CD4-positive, alpha-beta T cell treated with Interleukin-15 for 4 hours (primary cell): ENCODE measurements at regions not wholly inside any gene's neighbourhood (a gene's known extent, or its start where the extent isn't known, plus 50 kb on each side); places are given as distances from the start of the nearest gene placed in this dataset.

Source experiments
- DNase-seq: peaks from one replicate; pipeline ENCODE4 v3.0.0-alpha.2; 2020; ENCODE audit warnings: low spot score

- no peak for DNase-seq
Measured at GRCh38 chr3:177300842-177301241, 103.6 kb upstream of the TBL1XR1 start.

- no peak for DNase-seq
Measured at GRCh38 chr3:177306252-177306651, 109.0 kb upstream of the TBL1XR1 start.

- DNase-seq, result no peak
Measured at GRCh38 chr3:177307391-177307790, 110.1 kb upstream of the TBL1XR1 start.

- DNase-seq, result no peak
Measured at GRCh38 chr3:177307826-177308225, 110.5 kb upstream of the TBL1XR1 start.

GRCh38 chr3:177308286-177308685 lies 111.0 kb upstream of the TBL1XR1 start:
- DNase-seq, result no peak

- DNase-seq, result no peak
Measured at GRCh38 chr3:177308911-177309310, 111.6 kb upstream of the TBL1XR1 start.

- no peak for DNase-seq
Measured at GRCh38 chr3:177312491-177312890, 115.2 kb upstream of the TBL1XR1 start.

- no peak for DNase-seq
Measured at GRCh38 chr3:177314897-177315296, 117.6 kb upstream of the TBL1XR1 start.

GRCh38 chr3:177317247-177317646 lies 120.0 kb upstream of the TBL1XR1 start:
- DNase-seq, result no peak

GRCh38 chr3:177318559-177318958 lies 121.3 kb upstream of the TBL1XR1 start:
- DNase-seq, result no peak

- no peak for DNase-seq
Measured at GRCh38 chr3:177320765-177321247, 123.5 kb upstream of the TBL1XR1 start.

GRCh38 chr3:177321819-177322218 lies 124.5 kb upstream of the TBL1XR1 start:
- DNase-seq, result no peak

- DNase-seq, result no peak
Measured at GRCh38 chr3:177322881-177323280, 125.6 kb upstream of the TBL1XR1 start.

- DNase-seq, result no peak
Measured at GRCh38 chr3:177329854-177330253, 132.6 kb upstream of the TBL1XR1 start.

- no peak for DNase-seq
Measured at GRCh38 chr3:177330779-177331178, 133.5 kb upstream of the TBL1XR1 start.

GRCh38 chr3:177331203-177331835 lies 134.0 kb upstream of the TBL1XR1 start:
- no peak for DNase-seq

GRCh38 chr3:177332955-177333354 lies 135.7 kb upstream of the TBL1XR1 start:
- no peak for DNase-seq

- no peak for DNase-seq
Measured at GRCh38 chr3:177333533-177334520, 136.5 kb upstream of the TBL1XR1 start.

GRCh38 chr3:177334803-177335202 lies 137.5 kb upstream of the TBL1XR1 start:
- no peak for DNase-seq

GRCh38 chr3:177335728-177336127 lies 138.4 kb upstream of the TBL1XR1 start:
- no peak for DNase-seq

GRCh38 chr3:177336873-177337450 lies 139.7 kb upstream of the TBL1XR1 start:
- DNase-seq, result no peak

GRCh38 chr3:177337541-177338331 lies 140.5 kb upstream of the TBL1XR1 start:
- DNase-seq, result peak; percentile 78
